ENCODE measurements at regions not wholly inside any gene's neighbourhood (a gene's known extent, or its start where the extent isn't known, plus 50 kb on each side); places are given as distances from the start of the nearest gene placed in this dataset.

GRCh38 chr2:5877360-5877759 is 185.2 kb downstream of the SOX11 start:
- TF ChIP-seq, protein P1, sequence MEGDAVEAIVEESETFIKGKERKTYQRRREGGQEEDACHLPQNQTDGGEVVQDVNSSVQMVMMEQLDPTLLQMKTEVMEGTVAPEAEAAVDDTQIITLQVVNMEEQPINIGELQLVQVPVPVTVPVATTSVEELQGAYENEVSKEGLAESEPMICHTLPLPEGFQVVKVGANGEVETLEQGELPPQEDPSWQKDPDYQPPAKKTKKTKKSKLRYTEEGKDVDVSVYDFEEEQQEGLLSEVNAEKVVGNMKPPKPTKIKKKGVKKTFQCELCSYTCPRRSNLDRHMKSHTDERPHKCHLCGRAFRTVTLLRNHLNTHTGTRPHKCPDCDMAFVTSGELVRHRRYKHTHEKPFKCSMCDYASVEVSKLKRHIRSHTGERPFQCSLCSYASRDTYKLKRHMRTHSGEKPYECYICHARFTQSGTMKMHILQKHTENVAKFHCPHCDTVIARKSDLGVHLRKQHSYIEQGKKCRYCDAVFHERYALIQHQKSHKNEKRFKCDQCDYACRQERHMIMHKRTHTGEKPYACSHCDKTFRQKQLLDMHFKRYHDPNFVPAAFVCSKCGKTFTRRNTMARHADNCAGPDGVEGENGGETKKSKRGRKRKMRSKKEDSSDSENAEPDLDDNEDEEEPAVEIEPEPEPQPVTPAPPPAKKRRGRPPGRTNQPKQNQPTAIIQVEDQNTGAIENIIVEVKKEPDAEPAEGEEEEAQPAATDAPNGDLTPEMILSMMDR (IDR thresholded peaks at IDR 0.05 in 8 of 11, conservative IDR thresholded peaks at IDR 0.05 in 3 of 11) = no peak
- TF ChIP-seq POLR2A (IDR thresholded peaks at IDR 0.05) = no peak
- no peak for TF ChIP-seq POLR2AphosphoS5 (IDR thresholded peaks at IDR 0.05)

Data from spleen (tissue), 7 donors.